ENCODE measurements at regions not wholly inside any gene's neighbourhood (a gene's known extent, or its start where the extent isn't known, plus 50 kb on each side); places are given as distances from the start of the nearest gene placed in this dataset.

DNA sequence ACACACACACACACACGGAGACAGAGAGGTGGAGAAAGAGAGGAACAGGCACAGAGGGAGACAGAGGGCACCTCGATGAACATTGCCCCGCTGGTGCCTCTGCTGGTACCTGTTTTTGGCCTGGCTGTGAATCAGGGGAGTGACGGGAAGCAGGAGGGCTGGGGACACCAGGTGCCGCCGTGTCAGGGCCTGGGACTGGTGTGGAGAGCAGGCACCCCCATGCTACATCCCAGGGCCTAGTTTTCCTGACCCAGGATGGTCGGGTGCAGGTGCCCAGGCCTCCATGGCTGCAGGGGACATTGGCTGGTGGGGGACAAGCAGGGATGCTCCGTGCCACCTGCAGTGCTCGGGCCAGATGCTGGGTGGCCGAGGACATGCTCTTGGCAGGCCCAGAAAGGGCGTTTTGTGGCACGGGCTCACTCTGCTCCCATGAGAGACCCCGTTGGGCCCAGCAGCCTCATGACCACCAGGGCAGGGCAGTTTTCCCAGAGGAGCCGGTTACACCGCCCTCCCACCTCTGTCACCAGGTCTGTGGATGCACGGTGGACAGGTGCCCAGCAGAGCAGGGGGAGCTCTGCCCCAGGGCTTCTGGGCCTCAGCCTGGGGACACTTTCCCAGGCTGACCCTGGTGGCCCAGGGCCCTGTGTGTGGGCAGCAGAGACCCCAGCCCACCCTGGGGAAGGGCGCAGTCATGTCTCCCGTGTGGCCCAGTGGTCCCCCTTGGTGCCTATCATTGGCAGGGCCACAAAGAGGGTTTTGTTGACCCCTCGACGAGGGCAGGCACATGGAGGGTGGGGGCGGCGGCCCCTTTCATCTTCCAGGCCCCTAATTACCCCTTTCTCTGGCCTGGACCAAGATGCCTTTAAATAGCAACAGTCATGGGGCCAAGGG, 207.5 kb upstream of the RTL1 start:
- Histone ChIP-seq H3K4me1 (ENCODE audit: low read length) (no peaks in the 10 kb centered on the region), H4K20me1 (ENCODE audit: insufficient read depth, low read length) (no peaks in the 10 kb centered on the region), H3K9me3 (replicated peaks; ENCODE audit: insufficient read depth, low read length) (no peaks in the 10 kb centered on the region), H3K9me2 (replicated peaks; ENCODE audit: insufficient read depth, low read length) (no peaks in the 10 kb centered on the region), H2AFZ (ENCODE audit: low read length) (no peak overlapping the region), H3F3A (ENCODE audit: insufficient read depth, low read length) (no peaks in the 10 kb centered on the region), H3K9ac (ENCODE audit: low read length) (no peak overlapping the region), H3K36me3 (replicated peaks; ENCODE audit: insufficient read depth, low read length) (no peaks in the 10 kb centered on the region), H3K27ac (ENCODE audit: low read length) (no peak overlapping the region), H3K27me3 (replicated peaks; ENCODE audit: insufficient read depth, low read length) (no peaks in the 10 kb centered on the region; the same call in 1 of the 2 replicates), H3K79me2 (ENCODE audit: low read length) (no peaks in the 10 kb centered on the region), H3K4me3 (ENCODE audit: low read length) (no peak overlapping the region), H3K4me2 (ENCODE audit: low read depth, low read length) (no peak overlapping the region)
- DNase-seq: no peak
- TF ChIP-seq, protein P1, sequence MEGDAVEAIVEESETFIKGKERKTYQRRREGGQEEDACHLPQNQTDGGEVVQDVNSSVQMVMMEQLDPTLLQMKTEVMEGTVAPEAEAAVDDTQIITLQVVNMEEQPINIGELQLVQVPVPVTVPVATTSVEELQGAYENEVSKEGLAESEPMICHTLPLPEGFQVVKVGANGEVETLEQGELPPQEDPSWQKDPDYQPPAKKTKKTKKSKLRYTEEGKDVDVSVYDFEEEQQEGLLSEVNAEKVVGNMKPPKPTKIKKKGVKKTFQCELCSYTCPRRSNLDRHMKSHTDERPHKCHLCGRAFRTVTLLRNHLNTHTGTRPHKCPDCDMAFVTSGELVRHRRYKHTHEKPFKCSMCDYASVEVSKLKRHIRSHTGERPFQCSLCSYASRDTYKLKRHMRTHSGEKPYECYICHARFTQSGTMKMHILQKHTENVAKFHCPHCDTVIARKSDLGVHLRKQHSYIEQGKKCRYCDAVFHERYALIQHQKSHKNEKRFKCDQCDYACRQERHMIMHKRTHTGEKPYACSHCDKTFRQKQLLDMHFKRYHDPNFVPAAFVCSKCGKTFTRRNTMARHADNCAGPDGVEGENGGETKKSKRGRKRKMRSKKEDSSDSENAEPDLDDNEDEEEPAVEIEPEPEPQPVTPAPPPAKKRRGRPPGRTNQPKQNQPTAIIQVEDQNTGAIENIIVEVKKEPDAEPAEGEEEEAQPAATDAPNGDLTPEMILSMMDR (IDR thresholded peaks at IDR 0.05; ENCODE audit: low read length): no peak
- TF ChIP-seq EZH2phosphoT487 (IDR thresholded peaks at IDR 0.05; ENCODE audit: low read length): no peak
- no peak for TF ChIP-seq EZH2 (optimal IDR thresholded peaks at IDR 0.05; ENCODE audit: low read depth, low read length)

DNA sequence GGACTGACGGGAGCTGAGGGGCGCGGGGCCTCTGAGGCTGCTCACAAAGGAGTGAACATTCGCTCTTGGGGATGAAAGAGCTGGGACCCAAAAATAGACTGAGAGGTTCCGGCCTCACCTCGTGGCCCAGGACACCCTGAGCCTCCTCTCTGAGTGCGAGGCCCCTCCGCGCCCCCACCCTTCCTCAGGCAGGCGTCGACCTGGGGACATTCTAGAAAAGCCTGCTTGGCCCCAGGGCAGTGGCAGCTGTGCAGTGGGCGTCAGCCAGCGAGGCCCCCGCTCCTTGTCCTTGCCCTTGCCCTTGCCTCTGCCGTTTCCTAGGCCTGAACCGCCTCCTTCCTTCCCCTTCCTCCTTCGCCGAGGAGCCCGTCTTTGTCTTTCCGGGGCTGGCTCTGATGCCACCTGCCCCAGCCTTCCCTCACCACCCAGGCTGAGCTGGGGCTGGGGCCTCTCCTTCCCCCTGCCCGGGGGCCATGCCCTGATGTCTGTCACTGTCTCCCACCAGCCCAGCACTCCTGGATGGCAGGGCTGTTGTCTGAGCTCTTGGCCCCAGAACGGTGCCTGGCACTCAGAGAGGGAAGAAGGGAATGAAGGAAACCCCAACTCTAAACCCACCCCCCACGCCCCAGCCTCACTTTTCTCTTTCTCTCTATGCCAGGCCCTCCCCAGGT, 208.2 kb upstream of the RTL1 start:
- DNase-seq: no peak
- Histone ChIP-seq H3K27ac (ENCODE audit: low read length) (no peak overlapping the region), H3K36me3 (replicated peaks; ENCODE audit: insufficient read depth, low read length) (no peaks in the 10 kb centered on the region), H3K9ac (ENCODE audit: low read length) (no peak overlapping the region), H3K79me2 (ENCODE audit: low read length) (no peaks in the 10 kb centered on the region), H3K4me1 (ENCODE audit: low read length) (no peaks in the 10 kb centered on the region), H3K9me3 (replicated peaks; ENCODE audit: insufficient read depth, low read length) (no peaks in the 10 kb centered on the region), H3K9me2 (replicated peaks; ENCODE audit: insufficient read depth, low read length) (no peaks in the 10 kb centered on the region), H3K4me3 (ENCODE audit: low read length) (no peak overlapping the region), H2AFZ (ENCODE audit: low read length) (no peak overlapping the region), H3F3A (ENCODE audit: insufficient read depth, low read length) (no peaks in the 10 kb centered on the region), H4K20me1 (ENCODE audit: insufficient read depth, low read length) (no peaks in the 10 kb centered on the region), H3K4me2 (ENCODE audit: low read depth, low read length) (no peak overlapping the region), H3K27me3 (replicated peaks; ENCODE audit: insufficient read depth, low read length) (peaks cover 3% of the 10 kb centered on the region)
- TF ChIP-seq EZH2 (optimal IDR thresholded peaks at IDR 0.05; ENCODE audit: low read depth, low read length) (no peak), EZH2phosphoT487 (IDR thresholded peaks at IDR 0.05; ENCODE audit: low read length) (no peak)
- TF ChIP-seq, protein P1 (IDR thresholded peaks at IDR 0.05; ENCODE audit: low read length): no peak

DNA sequence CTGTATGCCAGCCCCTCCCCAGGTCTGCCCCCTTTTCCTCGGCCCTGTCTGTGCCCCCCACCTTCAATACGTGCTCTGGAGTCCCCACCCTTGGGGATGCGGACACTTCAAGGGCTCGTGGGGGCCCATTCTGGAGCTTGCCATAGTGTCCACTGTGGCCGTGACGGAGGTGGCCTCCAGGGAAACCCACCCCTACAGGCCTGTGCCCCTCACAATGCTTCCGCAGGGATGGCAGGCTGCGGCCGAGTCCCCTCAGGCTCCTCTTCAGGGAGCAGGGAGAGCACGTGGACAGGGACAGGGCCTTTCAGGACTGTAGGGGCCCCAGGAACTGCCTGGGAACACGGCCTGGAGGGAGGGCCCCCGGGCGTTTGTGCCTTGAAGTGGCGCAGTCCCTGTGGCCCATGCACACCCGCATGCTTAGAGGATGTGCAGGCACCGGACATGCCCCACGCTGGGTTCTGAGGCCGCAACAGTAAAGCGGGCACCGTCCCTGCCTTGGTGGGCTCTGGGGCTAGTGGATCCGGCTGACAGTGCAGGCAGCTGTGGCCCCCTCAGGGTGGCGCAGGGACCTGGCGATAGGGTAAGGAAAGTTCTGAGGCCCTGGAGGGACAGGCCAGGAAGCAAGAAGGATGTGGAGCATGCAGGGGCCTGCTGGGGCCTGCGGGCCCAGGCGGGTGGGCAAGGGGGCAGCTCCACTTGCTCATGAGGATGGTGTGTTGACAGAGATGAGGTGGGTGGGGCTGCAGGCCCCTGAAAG, 209.0 kb upstream of the RTL1 start:
- no peak for DNase-seq
- no peaks in the 10 kb centered on the region for H3K9me3 ChIP-seq (replicated peaks; ENCODE audit: insufficient read depth, low read length)
- no peaks in the 10 kb centered on the region for H3K9me2 ChIP-seq (replicated peaks; ENCODE audit: insufficient read depth, low read length)
- H3K4me3 ChIP-seq (ENCODE audit: low read length): no peak overlapping the region
- H3F3A ChIP-seq (ENCODE audit: insufficient read depth, low read length): no peaks in the 10 kb centered on the region
- TF ChIP-seq EZH2 (optimal IDR thresholded peaks at IDR 0.05; ENCODE audit: low read depth, low read length): no peak
- TF ChIP-seq EZH2phosphoT487 (IDR thresholded peaks at IDR 0.05; ENCODE audit: low read length): no peak
- TF ChIP-seq, protein P1 (IDR thresholded peaks at IDR 0.05; ENCODE audit: low read length): no peak
- H3K36me3 ChIP-seq (replicated peaks; ENCODE audit: insufficient read depth, low read length): no peaks in the 10 kb centered on the region
- H2AFZ ChIP-seq (ENCODE audit: low read length): no peak overlapping the region
- peaks cover 3% of the 10 kb centered on the region for H3K27me3 ChIP-seq (replicated peaks; ENCODE audit: insufficient read depth, low read length)
- no peak overlapping the region for H3K4me2 ChIP-seq (ENCODE audit: low read depth, low read length)
- H3K27ac ChIP-seq (ENCODE audit: low read length): no peak overlapping the region
- H4K20me1 ChIP-seq (ENCODE audit: insufficient read depth, low read length): no peaks in the 10 kb centered on the region
- no peaks in the 10 kb centered on the region for H3K4me1 ChIP-seq (ENCODE audit: low read length)
- H3K9ac ChIP-seq (ENCODE audit: low read length): no peak overlapping the region
- H3K79me2 ChIP-seq (ENCODE audit: low read length): no peaks in the 10 kb centered on the region

Data from MM.1S (cell line).